ENCODE measurements at regions not wholly inside any gene's neighbourhood (a gene's known extent, or its start where the extent isn't known, plus 50 kb on each side); places are given as distances from the start of the nearest gene placed in this dataset.

DNA sequence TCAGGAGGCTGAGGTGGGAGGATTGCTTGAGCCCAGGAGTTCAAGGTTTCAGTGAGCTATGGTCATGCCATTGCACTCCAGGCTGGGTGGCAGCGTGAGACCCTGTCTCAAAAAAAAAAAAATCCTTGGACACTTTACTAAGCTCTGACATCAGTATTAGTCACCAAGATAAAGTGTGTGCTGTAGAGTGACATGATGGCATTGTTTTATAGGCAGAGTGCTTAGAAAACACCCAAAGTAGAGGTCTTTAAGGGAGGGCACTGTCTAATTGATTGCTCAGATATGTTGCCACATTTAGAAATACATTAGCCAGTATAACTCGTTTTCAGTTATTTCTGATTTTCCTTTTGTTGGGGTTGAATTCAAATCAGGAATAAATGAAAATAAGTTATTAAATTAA is 235.9 kb downstream of the REEP3 start:
- Mint-ChIP-seq H3K27ac (no peak overlapping the region), H3K4me3 (no peak overlapping the region), H3K27me3 (peaks cover 8 to 26% (median 14%) of the 10 kb centered on the region in 5 donors), H3K36me3 (no peaks in the 10 kb centered on the region), H3K4me1 (no peaks in the 10 kb centered on the region), H3K9me3 (peaks cover 0 to 2% (median 0%) of the 10 kb centered on the region in 9 donors)
- DNase-seq (no peak), ATAC-seq (no peak)
- POLR2A ChIA-PET = no interaction called here

DNA sequence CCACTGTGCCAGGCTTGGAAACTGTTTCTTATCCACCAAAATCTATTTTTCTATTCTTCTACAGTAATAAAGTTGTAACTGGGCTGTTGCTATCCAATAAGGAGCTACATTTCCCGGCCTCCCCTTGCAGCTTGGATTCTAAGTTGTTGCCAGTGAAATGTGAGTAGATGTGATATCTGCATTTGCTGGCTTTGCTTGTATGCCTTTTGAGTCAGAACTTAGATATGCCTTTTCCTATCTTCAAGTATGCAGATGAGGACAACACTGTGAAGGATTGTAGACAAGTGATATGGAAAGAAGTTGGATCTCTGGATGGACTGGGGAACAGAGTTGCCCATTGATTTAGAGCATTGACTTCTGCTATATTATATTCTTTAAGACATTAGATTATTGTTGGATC is 236.9 kb downstream of the REEP3 start:
- ATAC-seq (no peak), DNase-seq (no peak)
- POLR2A ChIA-PET = no interaction called here
- no peak overlapping the region for H3K27ac Mint-ChIP-seq
- no peaks in the 10 kb centered on the region for H3K4me1 Mint-ChIP-seq
- peaks cover 4 to 26% (median 12%) of the 10 kb centered on the region in 5 donors for H3K27me3 Mint-ChIP-seq
- H3K36me3 Mint-ChIP-seq = no peaks in the 10 kb centered on the region
- peaks cover 0 to 2% (median 0%) of the 10 kb centered on the region in 9 donors for H3K9me3 Mint-ChIP-seq
- no peak overlapping the region for H3K4me3 Mint-ChIP-seq

DNA sequence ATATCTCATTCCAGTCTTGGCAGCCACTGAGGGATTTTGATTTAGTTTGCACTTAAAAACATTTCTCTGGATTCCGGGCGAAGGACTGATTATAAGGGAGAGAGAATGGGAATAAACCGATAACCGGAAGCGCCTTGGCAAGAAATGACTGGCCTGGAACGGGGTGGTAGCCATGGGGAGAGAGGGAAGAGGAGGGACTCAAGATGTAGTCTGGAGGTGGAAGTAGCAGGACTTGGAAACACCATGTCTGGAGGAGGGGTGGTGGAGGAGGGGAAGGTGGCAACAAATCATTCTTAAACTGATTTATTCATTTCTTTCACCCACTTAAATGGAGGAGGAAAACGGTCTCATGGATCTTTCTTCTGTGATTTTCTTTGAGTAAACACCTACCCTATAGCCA is 238.1 kb downstream of the REEP3 start:
- Mint-ChIP-seq H3K36me3 (no peaks in the 10 kb centered on the region), H3K9me3 (peaks cover 0 to 2% (median 0%) of the 10 kb centered on the region in 9 donors), H3K27me3 (peaks cover 0 to 24% (median 13%) of the 10 kb centered on the region in 5 donors), H3K27ac (peak overlapping the region in 1 of 10 donors; percentile 1), H3K4me3 (no peak overlapping the region), H3K4me1 (no peaks in the 10 kb centered on the region)
- POLR2A ChIA-PET = no interaction called here
- DNase-seq = no peak
- no peak for ATAC-seq

DNA sequence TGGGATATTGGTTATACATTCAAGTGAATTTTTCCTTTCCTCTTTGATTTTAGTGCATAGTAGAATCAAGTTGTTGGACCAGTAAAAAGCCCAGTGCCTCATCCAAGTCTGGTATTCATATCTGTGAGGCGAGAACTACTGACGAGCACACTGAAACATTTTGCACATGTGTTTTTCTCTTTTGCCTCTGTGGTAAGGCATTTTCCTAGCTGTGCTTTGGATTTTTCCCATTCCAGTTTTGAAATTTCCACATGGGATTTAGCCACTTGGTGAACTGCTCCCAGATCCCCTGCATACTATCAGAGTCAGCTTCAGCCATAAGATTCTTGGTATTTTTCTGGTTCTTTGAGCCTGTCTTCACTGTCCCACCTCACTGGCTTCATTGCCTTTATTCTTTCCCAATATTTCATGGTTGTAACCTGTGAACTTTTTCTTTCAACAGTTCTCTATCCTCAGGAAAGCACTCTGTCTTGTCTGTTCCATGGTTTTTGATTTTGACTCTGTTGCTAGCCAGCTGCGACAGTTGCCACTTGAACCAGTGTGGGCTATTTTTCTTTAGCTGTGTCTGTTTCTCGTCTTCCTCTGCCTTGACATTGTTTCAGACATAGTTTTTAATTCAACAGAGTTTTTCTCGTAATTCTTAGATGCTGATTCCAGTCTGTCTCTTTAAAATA is 239.0 kb downstream of the REEP3 start:
- ATAC-seq (no peak), DNase-seq (no peak)
- POLR2A ChIA-PET = no interaction called here
- H3K36me3 Mint-ChIP-seq = no peaks in the 10 kb centered on the region
- peaks cover 0 to 25% (median 13%) of the 10 kb centered on the region in 5 donors for H3K27me3 Mint-ChIP-seq
- H3K4me1 Mint-ChIP-seq = no peaks in the 10 kb centered on the region
- H3K9me3 Mint-ChIP-seq = no peaks in the 10 kb centered on the region
- H3K27ac Mint-ChIP-seq = no peak overlapping the region
- no peak overlapping the region for H3K4me3 Mint-ChIP-seq

DNA sequence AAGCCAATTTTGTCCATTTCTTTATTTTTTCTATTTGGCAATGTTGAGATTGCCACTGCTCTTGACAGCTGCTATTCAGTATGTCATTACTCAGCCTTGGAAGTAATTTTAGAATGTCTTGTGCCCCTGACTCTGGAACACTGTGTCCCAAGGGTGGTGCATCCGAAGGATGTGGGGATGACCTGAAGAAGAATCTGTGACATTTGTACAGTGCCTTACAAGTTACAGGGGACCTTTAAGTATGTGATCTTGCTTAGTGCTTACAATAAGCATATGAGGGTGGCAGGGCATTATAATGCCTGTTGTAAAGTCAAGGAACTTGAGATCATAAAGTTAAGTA is 239.5 kb downstream of the REEP3 start:
- H3K9me3 Mint-ChIP-seq = no peaks in the 10 kb centered on the region
- no peaks in the 10 kb centered on the region for H3K4me1 Mint-ChIP-seq
- no peaks in the 10 kb centered on the region for H3K36me3 Mint-ChIP-seq
- no peak overlapping the region for H3K4me3 Mint-ChIP-seq
- no peak overlapping the region for H3K27ac Mint-ChIP-seq
- POLR2A ChIA-PET = no interaction called here
- ATAC-seq (no peak), DNase-seq (no peak)
- peaks cover 0 to 25% (median 13%) of the 10 kb centered on the region in 5 donors for H3K27me3 Mint-ChIP-seq

DNA sequence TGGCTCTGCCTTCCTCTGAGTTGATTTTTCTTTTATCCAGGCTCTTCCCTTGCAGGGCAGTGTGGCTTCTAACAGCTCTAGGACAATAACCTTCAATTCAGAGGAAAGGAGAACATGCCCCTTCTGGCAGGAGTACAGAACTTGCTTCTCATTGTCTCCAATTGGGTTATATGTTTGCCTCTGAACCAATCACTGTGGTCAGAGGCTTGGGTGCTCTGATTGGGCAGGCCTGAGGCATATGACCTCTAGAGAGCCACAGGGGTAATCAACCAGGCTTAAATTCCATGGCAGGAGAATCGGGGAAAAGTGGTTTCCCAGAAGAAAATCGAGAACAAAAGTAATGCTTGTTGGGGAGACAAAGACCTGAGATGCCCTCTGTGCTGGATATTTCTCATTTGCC is 240.0 kb downstream of the REEP3 start:
- ATAC-seq (no peak), DNase-seq (no peak)
- H3K4me1 Mint-ChIP-seq = no peaks in the 10 kb centered on the region
- POLR2A ChIA-PET = no interaction called here
- H3K9me3 Mint-ChIP-seq = no peaks in the 10 kb centered on the region
- H3K36me3 Mint-ChIP-seq = no peaks in the 10 kb centered on the region
- H3K4me3 Mint-ChIP-seq = no peak overlapping the region
- H3K27me3 Mint-ChIP-seq = peaks cover 0 to 25% (median 13%) of the 10 kb centered on the region in 5 donors
- no peak overlapping the region for H3K27ac Mint-ChIP-seq

DNA sequence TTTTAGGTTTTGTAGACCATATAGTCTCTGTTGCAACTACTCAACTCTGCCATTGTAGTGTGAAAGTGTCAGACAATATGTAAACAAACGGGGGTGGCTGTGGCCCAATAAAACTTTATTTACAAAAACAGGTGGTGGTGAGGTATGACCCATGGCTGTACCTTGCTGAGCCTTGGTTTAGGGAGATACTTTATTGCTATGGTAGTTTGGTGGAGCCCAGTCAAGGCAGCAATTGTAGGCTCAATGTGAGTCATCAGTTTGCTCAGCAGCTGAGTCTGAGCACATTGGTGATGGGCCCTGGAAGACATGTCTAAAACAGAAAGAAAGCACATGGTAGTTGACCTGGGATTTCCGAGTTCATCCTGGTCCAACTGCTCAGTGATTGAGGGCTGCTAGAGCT is 242.5 kb downstream of the REEP3 start:
- Mint-ChIP-seq H3K4me3 (no peak overlapping the region), H3K9me3 (no peaks in the 10 kb centered on the region), H3K27me3 (peaks cover 0 to 25% (median 9%) of the 10 kb centered on the region in 5 donors), H3K36me3 (no peaks in the 10 kb centered on the region), H3K27ac (no peak overlapping the region), H3K4me1 (no peaks in the 10 kb centered on the region)
- DNase-seq (no peak), ATAC-seq (no peak)
- POLR2A ChIA-PET = no interaction called here

DNA sequence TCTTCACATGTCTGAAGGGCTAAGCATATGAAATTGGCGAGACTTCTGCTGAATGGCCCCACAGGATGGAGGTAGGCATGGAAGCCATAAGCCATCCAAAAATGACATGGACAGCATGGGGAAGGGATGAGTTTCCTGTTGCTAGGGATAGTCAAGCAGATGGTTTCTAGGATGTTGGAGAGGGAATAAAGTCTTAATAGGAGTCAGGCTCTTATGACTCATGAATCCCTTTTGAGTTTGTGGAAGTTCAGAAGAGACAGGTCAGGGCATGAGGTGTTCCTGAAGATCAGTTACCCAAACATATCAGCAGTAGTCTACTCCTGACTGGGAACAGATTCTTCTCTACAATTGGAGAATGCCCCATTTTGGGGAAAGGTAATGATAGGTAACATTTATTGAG is 243.9 kb downstream of the REEP3 start:
- POLR2A ChIA-PET = no interaction called here
- no peaks in the 10 kb centered on the region for H3K36me3 Mint-ChIP-seq
- DNase-seq = no peak
- no peaks in the 10 kb centered on the region for H3K9me3 Mint-ChIP-seq
- no peaks in the 10 kb centered on the region for H3K4me1 Mint-ChIP-seq
- no peak for ATAC-seq
- no peak overlapping the region for H3K27ac Mint-ChIP-seq
- H3K27me3 Mint-ChIP-seq = peaks cover 0 to 20% (median 1%) of the 10 kb centered on the region in 5 donors
- H3K4me3 Mint-ChIP-seq = no peak overlapping the region

DNA sequence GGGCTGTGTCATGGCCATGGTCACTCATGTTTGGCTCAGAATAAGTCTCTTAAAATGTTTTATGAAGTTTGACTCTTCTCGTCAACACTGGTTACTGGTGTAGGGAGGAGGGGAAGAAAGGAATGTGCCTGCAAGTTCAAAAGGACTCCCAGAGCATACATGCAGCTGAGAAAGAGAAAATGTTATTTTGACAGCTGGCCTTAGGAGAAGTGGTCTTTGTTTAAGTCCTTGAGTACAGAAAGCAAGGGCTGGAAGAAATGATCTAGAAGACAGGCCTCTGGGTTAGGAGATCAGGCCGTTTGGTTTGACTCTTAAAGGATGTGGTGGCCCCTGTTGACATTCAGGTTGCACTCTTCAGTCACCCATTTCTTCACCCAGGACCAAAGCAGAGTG is 245.5 kb downstream of the REEP3 start:
- no peaks in the 10 kb centered on the region for H3K4me1 Mint-ChIP-seq
- H3K4me3 Mint-ChIP-seq = no peak overlapping the region
- H3K27ac Mint-ChIP-seq = no peak overlapping the region
- no peaks in the 10 kb centered on the region for H3K9me3 Mint-ChIP-seq
- DNase-seq (no peak), ATAC-seq (no peak)
- H3K36me3 Mint-ChIP-seq = no peaks in the 10 kb centered on the region
- peaks cover 0 to 23% (median 1%) of the 10 kb centered on the region in 5 donors for H3K27me3 Mint-ChIP-seq
- POLR2A ChIA-PET = no interaction called here

DNA sequence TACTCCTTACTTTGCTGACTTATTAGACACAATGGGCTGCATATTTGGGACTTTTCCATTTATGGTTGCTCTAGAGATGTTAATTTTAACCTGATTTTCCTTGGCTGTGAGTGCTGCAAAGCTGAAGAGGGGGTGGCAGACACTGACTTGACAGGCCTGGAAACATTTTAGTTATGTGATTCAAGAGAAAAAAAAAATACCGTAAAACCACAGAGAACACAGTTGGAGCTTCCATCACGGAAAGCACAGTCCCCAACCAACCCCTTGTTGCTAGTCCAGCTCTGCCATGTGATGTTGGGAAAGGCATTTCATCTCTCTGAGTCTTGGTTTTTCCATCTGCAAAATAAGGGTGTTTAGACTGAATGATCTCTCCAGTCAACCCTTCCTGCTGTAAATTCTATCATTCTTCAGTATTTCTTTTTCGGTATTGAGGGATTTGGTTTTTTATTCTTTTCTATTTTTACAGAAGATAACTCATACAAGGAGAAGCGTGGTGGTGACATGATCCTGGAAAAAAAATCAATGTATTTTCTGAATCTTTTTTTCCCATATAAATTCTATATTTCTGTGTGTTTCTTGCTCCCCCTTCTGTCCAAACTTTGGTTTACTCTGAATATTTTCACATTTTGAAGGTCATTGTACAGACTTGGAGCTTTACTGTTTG is 246.1 kb downstream of the REEP3 start:
- no peak for DNase-seq
- no peaks in the 10 kb centered on the region for H3K9me3 Mint-ChIP-seq

DNA sequence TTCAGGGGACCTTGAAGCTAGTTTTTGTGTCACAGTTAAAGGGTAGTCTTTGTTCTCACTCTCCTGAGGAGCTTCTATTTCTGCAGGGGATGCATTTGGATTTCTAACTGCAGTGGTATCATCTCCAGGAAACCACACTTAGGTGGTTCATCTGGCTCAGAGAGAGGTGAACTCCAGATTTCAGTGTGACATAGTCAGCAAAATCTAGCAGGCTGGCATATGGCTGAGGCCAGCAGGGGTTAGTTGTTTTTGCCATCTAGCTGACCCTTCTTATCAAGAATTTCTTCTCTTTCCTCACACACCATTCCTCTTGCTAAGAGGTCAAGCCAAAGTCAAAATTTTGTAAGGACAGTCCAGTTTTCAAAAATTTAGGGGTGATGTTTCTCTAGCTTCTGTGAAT is 248.2 kb downstream of the REEP3 start:
- Mint-ChIP-seq H3K4me3 (no peak overlapping the region), H3K27me3 (peaks cover 0 to 16% (median 1%) of the 10 kb centered on the region in 5 donors), H3K36me3 (no peaks in the 10 kb centered on the region), H3K27ac (no peak overlapping the region), H3K9me3 (no peaks in the 10 kb centered on the region), H3K4me1 (no peaks in the 10 kb centered on the region)
- no peak for DNase-seq
- POLR2A ChIA-PET = no interaction called here
- ATAC-seq = no peak

More for the DNA sequence above, 246.1 kb downstream of the REEP3 start:
- no peak overlapping the region for H3K4me3 Mint-ChIP-seq
- ATAC-seq = no peak
- peaks cover 0 to 23% (median 1%) of the 10 kb centered on the region in 5 donors for H3K27me3 Mint-ChIP-seq
- no peaks in the 10 kb centered on the region for H3K4me1 Mint-ChIP-seq
- H3K27ac Mint-ChIP-seq = peak overlapping the region in 1 of 10 donors; percentile 60
- no peaks in the 10 kb centered on the region for H3K36me3 Mint-ChIP-seq
- POLR2A ChIA-PET = no interaction called here

DNA sequence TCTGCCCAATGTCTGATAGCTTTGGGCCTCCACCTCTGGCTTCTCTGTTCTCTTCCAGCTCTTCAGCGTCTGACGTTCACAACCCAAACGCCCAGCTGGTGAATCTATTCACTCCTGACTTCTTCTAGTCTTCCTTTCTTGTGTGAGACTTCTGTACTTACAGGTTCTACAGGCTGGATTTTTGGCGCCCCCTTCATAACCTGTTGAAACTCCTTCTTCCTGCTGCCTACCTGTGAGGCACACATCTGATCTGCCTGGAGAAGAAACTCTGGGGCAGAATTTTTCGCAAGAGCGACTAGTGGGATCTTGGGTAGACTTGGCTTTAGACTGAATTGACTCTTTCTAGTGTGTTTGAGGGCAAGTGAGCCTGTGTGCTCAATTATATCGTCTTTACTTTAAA is 249.3 kb downstream of the REEP3 start:
- Mint-ChIP-seq H3K27ac (no peak overlapping the region), H3K36me3 (no peaks in the 10 kb centered on the region), H3K27me3 (peaks cover 0 to 8% (median 1%) of the 10 kb centered on the region in 5 donors), H3K4me3 (no peak overlapping the region), H3K4me1 (no peaks in the 10 kb centered on the region), H3K9me3 (no peaks in the 10 kb centered on the region)
- DNase-seq = no peak
- POLR2A ChIA-PET = no interaction called here
- no peak for ATAC-seq

DNA sequence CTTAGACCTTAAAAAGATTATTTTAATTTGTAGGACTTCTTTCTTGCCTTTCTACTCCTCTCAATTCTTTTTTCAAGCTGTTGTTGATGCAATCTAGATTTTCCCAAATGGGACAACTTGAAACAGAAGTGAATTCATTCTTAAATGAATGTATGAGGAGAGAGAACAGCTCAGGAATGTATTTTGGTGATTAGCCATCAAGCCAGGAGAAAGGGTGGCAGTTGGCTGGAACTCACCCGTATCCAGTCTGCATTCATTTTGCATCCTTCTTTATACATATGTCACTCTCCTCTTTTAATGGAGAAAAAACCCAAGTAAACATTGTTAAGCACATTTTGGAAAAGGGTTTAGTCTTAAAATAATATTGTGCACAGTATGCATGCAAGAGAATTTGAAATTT is 251.3 kb downstream of the REEP3 start:
- Mint-ChIP-seq H3K4me1 (no peaks in the 10 kb centered on the region), H3K36me3 (no peaks in the 10 kb centered on the region), H3K9me3 (no peaks in the 10 kb centered on the region), H3K27me3 (peaks cover 9 to 15% (median 11%) of the 10 kb centered on the region in 5 donors), H3K4me3 (no peak overlapping the region), H3K27ac (no peak overlapping the region)
- POLR2A ChIA-PET = no interaction called here
- ATAC-seq (no peak), DNase-seq (no peak)

DNA sequence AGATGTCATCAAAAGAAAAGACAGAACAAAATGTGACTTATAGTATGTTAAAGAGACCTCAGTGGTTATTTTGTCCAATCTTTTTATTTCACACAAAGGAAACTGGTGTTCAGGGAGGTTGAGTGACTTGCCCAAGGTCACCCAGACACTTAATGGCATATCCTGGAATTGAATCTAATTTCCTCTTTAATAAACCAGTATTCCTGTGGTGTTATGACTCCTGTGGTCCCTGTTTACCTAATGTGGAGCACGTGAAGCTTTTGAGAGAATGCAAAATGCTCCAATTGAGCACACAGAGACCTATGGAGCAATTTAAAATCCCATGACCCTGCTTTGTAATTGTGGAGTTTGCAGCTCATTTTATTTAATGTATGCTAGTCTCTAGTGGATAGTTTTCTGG is 251.9 kb downstream of the REEP3 start:
- POLR2A ChIA-PET = no interaction called here
- H3K27me3 Mint-ChIP-seq = peaks cover 9 to 15% (median 12%) of the 10 kb centered on the region in 5 donors
- H3K27ac Mint-ChIP-seq = no peak overlapping the region
- no peaks in the 10 kb centered on the region for H3K9me3 Mint-ChIP-seq
- no peak for ATAC-seq
- H3K4me3 Mint-ChIP-seq = no peak overlapping the region
- DNase-seq = no peak
- H3K4me1 Mint-ChIP-seq = no peaks in the 10 kb centered on the region
- H3K36me3 Mint-ChIP-seq = no peaks in the 10 kb centered on the region

Data from naive thymus-derived CD8-positive, alpha-beta T cell (primary cell).